ENCODE measurements at regions not wholly inside any gene's neighbourhood (a gene's known extent, or its start where the extent isn't known, plus 50 kb on each side); places are given as distances from the start of the nearest gene placed in this dataset.
"Not testable (repeated sequence)": the region's sequence is repeated elsewhere in the genome, so short reads cannot be mapped to it uniquely, and the experiment has no call there.

- DNase-seq (ENCODE audit: extremely low spot score); H3K27ac ChIP-seq (replicated peaks in 1 of 4); H3K4me1 ChIP-seq; H3K4me3 ChIP-seq; H3K36me3 ChIP-seq; H3K9me3 ChIP-seq; intact Hi-C loops (cut with DNase I); H3K27me3 ChIP-seq: not testable (repeated sequence)
- 100% methylated on average over 3 of the region's 8 CpGs for WGBS
These were observed 393.8 kb upstream of the ZNF722 start for GRCh38 chr7:63604853-63605252.

GRCh38 chr7:63617595-63617994 is 381.1 kb upstream of the ZNF722 start:
- H3K36me3 ChIP-seq; H3K27me3 ChIP-seq; intact Hi-C loops (cut with DNase I); H3K27ac ChIP-seq (replicated peaks in 1 of 4); H3K9me3 ChIP-seq; H3K4me1 ChIP-seq; DNase-seq (ENCODE audit: extremely low spot score); H3K4me3 ChIP-seq: not testable (repeated sequence)
- 77% methylated on average over 7 of the region's 13 CpGs for WGBS

GRCh38 chr7:63620169-63620735 is 378.4 kb upstream of the ZNF722 start:
- H3K27me3 ChIP-seq; H3K4me3 ChIP-seq; H3K27ac ChIP-seq (replicated peaks in 1 of 4); H3K36me3 ChIP-seq; H3K9me3 ChIP-seq; H3K4me1 ChIP-seq; intact Hi-C loops (cut with DNase I): not testable (repeated sequence)
- WGBS = 79% methylated on average over 7 of the region's 14 CpGs
- peak; percentile 19 for DNase-seq (ENCODE audit: extremely low spot score)

- no CpG with 5 or more reads among the region's 105 CpGs for WGBS
- DNase-seq (ENCODE audit: extremely low spot score); H3K9me3 ChIP-seq; H3K4me1 ChIP-seq; H3K4me3 ChIP-seq; H3K36me3 ChIP-seq; H3K27ac ChIP-seq (replicated peaks in 1 of 4); intact Hi-C loops (cut with DNase I); H3K27me3 ChIP-seq: not testable (repeated sequence)
These were observed 370.8 kb upstream of the ZNF722 start for GRCh38 chr7:63627590-63628485.

- H3K27ac ChIP-seq (replicated peaks in 1 of 4); H3K4me1 ChIP-seq; H3K9me3 ChIP-seq; H3K36me3 ChIP-seq; intact Hi-C loops (cut with DNase I); H3K27me3 ChIP-seq; H3K4me3 ChIP-seq: not testable (repeated sequence)
- peak; percentile 7 for DNase-seq (ENCODE audit: extremely low spot score)
- 89% methylated on average over 4 of the region's 9 CpGs for WGBS
These were observed 369.6 kb upstream of the ZNF722 start for GRCh38 chr7:63629024-63629423.

DNA sequence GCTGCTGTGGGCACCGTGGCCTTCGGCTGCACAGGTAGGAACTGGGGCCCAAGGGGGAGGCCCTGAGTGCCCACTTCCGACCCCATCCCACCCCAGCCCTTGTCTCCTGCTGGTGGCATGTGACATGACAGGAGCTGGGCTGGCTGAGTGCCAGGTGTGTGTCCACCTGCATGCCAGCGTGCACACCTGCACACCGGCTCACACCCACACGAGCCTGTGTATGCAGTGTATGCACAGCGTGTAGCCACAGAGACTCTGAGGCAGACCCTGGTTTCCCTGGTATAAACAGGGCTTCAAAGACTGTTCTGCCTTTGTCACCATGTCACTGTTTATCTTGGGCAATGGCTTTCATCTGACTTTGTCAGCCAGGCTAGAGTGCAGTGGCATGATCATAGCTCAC is 362.1 kb upstream of the ZNF722 start:
- DNase-seq (ENCODE audit: extremely low spot score); H3K4me1 ChIP-seq; H3K4me3 ChIP-seq; H3K9me3 ChIP-seq; intact Hi-C loops (cut with DNase I); H3K27me3 ChIP-seq; H3K36me3 ChIP-seq; H3K27ac ChIP-seq (replicated peaks in 1 of 4): not testable (repeated sequence)
- no CpG with 5 or more reads among the region's 7 CpGs for WGBS

DNA sequence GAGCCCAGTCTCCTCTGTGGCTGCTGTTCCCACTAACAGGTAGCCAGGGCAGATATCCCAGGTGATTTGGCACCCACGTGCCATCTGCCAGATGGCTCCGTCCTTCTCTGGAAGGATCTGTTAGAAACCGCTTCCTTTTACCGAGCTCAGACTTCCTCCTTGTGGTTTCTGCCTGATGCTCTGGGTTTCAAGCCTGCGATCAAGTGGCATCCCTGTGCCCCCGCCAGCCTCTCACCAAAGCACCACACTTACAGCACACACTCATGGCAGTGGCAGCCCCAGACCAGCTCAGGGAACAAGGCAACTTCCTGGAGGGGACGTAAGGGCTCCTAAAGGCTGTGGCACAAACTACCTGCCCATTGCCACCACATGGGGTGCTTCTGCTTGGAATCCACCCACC is 333.1 kb upstream of the ZNF722 start:
- DNase-seq (ENCODE audit: extremely low spot score); H3K9me3 ChIP-seq; H3K4me3 ChIP-seq; H3K36me3 ChIP-seq; intact Hi-C loops (cut with DNase I); H3K27ac ChIP-seq (replicated peaks in 1 of 4); H3K27me3 ChIP-seq; H3K4me1 ChIP-seq: not testable (repeated sequence)
- WGBS = 59% methylated on average over 3 of the region's 7 CpGs

- H3K9me3 ChIP-seq; H3K36me3 ChIP-seq; H3K27me3 ChIP-seq; DNase-seq (ENCODE audit: extremely low spot score); H3K4me1 ChIP-seq; intact Hi-C loops (cut with DNase I); H3K27ac ChIP-seq (replicated peaks in 1 of 4); H3K4me3 ChIP-seq: not testable (repeated sequence)
- WGBS = 60% methylated on average over 4 of the region's 7 CpGs
These were observed 307.2 kb upstream of the ZNF722 start for GRCh38 chr7:63691408-63691807.

DNA sequence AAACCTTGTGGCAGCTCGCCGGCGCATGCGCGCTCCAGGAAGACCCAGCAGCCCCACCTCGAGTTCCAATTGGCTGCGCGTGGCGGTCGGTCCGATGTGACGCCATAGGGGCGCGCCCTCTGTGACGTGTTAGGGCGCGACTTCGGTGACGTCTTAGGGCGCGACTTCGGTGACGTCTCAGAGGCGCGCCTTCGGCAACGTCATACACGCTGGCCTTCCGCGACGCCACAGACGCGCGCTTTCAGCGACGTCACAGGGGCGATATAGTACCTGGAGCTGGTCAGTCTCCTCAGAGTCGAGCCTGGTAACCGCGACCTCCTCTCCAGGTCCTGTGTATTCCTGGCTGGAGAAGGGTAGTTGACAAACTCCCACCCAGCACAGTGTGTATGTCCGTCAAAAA is 304.4 kb upstream of the ZNF722 start:
- H3K9me3 ChIP-seq; H3K36me3 ChIP-seq; intact Hi-C loops (cut with DNase I); H3K4me3 ChIP-seq; H3K4me1 ChIP-seq; H3K27ac ChIP-seq (replicated peaks in 1 of 4); H3K27me3 ChIP-seq: not testable (repeated sequence)
- DNase-seq (ENCODE audit: extremely low spot score) = peak; percentile 12
- WGBS = no CpG with 5 or more reads among the region's 41 CpGs

Small RNAs in the stretch of these regions (small RNA-seq; reads per million reads assigned to genes)
- gene MIR4283-2 = 0 reads per million in 3 donors

Measured in esophagus muscularis mucosa (tissue), 4 donors.